ENCODE measurements at regions not wholly inside any gene's neighbourhood (a gene's known extent, or its start where the extent isn't known, plus 50 kb on each side); places are given as distances from the start of the nearest gene placed in this dataset.

DNA sequence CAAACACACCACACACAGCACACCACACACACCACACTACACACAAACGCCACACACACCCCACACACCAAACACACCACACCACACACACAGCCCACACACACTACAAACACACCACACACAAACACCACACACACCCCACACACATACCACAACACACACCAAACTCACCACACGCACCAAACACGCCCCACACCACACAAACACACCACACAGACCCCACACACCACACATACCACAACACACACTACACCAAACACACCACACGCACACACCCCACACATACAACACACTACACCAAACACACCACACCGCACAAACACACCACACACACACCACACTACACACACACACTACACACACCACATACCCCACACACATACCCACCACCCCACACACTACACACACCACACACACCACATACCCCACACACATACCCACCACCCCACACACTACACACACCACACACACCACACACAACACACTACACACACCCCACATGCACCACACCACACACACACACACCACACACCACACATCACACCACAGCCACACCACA lies 151.2 kb downstream of the ERCC6L2 start:
- TF ChIP-seq, protein P1, sequence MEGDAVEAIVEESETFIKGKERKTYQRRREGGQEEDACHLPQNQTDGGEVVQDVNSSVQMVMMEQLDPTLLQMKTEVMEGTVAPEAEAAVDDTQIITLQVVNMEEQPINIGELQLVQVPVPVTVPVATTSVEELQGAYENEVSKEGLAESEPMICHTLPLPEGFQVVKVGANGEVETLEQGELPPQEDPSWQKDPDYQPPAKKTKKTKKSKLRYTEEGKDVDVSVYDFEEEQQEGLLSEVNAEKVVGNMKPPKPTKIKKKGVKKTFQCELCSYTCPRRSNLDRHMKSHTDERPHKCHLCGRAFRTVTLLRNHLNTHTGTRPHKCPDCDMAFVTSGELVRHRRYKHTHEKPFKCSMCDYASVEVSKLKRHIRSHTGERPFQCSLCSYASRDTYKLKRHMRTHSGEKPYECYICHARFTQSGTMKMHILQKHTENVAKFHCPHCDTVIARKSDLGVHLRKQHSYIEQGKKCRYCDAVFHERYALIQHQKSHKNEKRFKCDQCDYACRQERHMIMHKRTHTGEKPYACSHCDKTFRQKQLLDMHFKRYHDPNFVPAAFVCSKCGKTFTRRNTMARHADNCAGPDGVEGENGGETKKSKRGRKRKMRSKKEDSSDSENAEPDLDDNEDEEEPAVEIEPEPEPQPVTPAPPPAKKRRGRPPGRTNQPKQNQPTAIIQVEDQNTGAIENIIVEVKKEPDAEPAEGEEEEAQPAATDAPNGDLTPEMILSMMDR (IDR thresholded peaks at IDR 0.05; ENCODE audit: low read depth, low read length, missing control alignments): no peak
- DNase-seq (ENCODE audit: low read depth): no peak
- no peak overlapping the region for H3K4me3 ChIP-seq (ENCODE audit: low read depth, low read length)

- DNase-seq (ENCODE audit: low read depth): no peak
- TF ChIP-seq, protein P1 (IDR thresholded peaks at IDR 0.05; ENCODE audit: low read depth, low read length, missing control alignments): no peak
- no peak overlapping the region for H3K4me3 ChIP-seq (ENCODE audit: low read depth, low read length)
These were observed 150.6 kb downstream of the ERCC6L2 start for GRCh38 chr9:96025995-96026602.

- no peak overlapping the region for H3K4me3 ChIP-seq (ENCODE audit: low read depth, low read length)
- DNase-seq (ENCODE audit: low read depth): no peak
- TF ChIP-seq, protein P1 (IDR thresholded peaks at IDR 0.05; ENCODE audit: low read depth, low read length, missing control alignments): no peak
These were observed 148.0 kb downstream of the ERCC6L2 start for GRCh38 chr9:96023486-96023885.

DNA sequence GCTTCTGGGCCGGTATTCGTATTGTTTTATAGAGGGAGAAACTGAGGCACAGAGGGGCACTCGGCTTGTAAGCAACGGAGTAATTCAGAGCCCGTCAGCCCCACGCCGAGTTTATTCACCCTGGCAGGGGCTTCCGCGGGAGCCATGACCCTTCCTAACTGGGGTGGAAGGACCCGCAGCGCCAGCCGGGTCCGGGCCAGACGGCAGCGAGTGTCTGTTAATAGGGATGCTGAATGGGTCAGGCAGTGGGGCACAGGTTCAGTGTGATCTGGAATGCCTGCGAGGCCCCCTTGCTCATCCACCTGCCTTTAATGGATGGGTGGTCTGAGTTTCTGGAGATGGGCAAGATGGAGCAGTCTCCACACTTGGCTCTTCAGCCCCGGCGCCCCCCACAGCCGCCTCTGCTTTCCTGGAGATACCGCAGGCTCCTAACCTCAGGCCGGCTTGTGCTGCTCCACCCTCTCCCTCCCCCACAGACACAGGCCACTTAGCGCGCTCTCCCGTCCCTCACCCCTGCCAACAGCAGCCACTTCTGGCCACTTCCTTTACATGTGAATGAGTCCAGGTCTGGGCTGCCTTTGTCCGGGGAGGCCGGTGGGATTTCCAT lies 147.1 kb downstream of the ERCC6L2 start:
- DNase-seq (ENCODE audit: low read depth): no peak
- no peak overlapping the region for H3K4me3 ChIP-seq (ENCODE audit: low read depth, low read length)
- TF ChIP-seq, protein P1 (IDR thresholded peaks at IDR 0.05; ENCODE audit: low read depth, low read length, missing control alignments): no peak

DNA sequence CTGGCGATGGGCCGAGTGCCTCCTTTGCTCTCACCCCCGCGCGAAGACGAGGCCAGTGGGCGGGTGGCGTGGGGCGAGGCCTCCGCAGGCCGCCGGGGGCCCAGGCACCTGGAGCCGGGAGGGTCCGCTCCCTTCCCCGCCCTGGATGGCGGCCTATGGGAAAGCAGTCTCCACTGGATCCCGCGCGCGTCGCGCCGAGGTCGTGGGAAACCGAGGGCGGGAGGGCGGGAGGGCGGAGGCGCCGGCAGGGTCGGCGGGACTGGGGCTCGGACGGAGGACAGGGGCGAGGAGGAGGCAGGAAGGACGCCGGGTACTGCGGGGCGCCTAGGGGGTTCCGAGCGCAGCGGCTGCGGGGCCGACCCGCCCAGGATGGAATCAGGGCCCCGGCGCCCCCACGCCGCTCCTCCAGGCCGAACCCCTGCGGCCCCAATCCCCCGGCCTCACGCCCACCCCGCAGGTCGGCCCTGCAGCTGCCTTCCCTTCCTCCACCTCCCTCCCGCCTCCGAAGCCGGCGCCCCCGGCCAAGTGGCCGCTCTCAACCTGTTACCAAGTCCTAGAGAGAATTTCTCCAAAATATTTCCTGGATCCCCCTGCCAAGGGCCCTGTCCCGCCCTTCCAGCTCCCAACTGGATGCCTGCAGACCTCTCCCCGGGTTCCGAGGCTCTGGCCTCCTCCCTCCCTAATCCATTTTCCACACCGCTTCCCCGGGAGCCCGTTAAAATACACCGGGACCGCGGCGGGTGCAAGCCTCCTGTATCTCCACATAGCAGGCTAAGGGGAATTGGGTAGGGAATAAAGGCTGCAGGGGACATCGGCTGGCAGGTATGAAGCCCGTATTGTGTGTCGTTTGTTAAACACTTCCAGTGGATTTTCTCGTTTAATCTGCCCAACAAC lies 146.3 kb downstream of the ERCC6L2 start:
- H3K4me3 ChIP-seq (ENCODE audit: low read depth, low read length): peak overlapping the region; percentile 46
- TF ChIP-seq, protein P1 (IDR thresholded peaks at IDR 0.05; ENCODE audit: low read depth, low read length, missing control alignments): no peak
- no peak for DNase-seq (ENCODE audit: low read depth)

- no peak for DNase-seq (ENCODE audit: low read depth)
- TF ChIP-seq, protein P1 (IDR thresholded peaks at IDR 0.05; ENCODE audit: low read depth, low read length, missing control alignments): no peak
- peak overlapping the region; percentile 46 for H3K4me3 ChIP-seq (ENCODE audit: low read depth, low read length)
These were observed 145.5 kb downstream of the ERCC6L2 start for GRCh38 chr9:96020792-96021550.
